ENCODE measurements at regions not wholly inside any gene's neighbourhood (a gene's known extent, or its start where the extent isn't known, plus 50 kb on each side); places are given as distances from the start of the nearest gene placed in this dataset.

GRCh38 chr13:54287062-54287764 is 1258.6 kb downstream of the OLFM4 start:
- TF ChIP-seq CTCF (IDR thresholded peaks at IDR 0.05; ENCODE audit: extremely low read depth, low read depth, low read length): no peak
- Histone ChIP-seq H3K36me3 (ENCODE audit: insufficient read depth, low read length) (no peaks in the 10 kb centered on the region), H3K4me3 (ENCODE audit: insufficient read depth, low read length) (no peak overlapping the region), H3K27ac (ENCODE audit: low read depth, low read length) (no peak overlapping the region), H3K4me2 (ENCODE audit: insufficient read depth, low read length) (no peak overlapping the region), H2AFZ (ENCODE audit: low read length) (no peak overlapping the region), H3K4me1 (ENCODE audit: insufficient read depth, low read length) (no peaks in the 10 kb centered on the region), H3K79me2 (ENCODE audit: insufficient read depth, low read length) (no peaks in the 10 kb centered on the region), H3K27me3 (ENCODE audit: insufficient read depth, low read length) (no peaks in the 10 kb centered on the region), H3K9me3 (ENCODE audit: low read depth, low read length) (no peaks in the 10 kb centered on the region), H4K20me1 (ENCODE audit: insufficient read depth, low read length) (no peaks in the 10 kb centered on the region)
- DNase-seq (ENCODE audit: insufficient read length, low spot score, missing footprints): no peak

- TF ChIP-seq CTCF (IDR thresholded peaks at IDR 0.05; ENCODE audit: extremely low read depth, low read depth, low read length): no peak
- Histone ChIP-seq H4K20me1 (ENCODE audit: insufficient read depth, low read length) (no peaks in the 10 kb centered on the region), H3K9me3 (ENCODE audit: low read depth, low read length) (no peaks in the 10 kb centered on the region), H3K4me1 (ENCODE audit: insufficient read depth, low read length) (no peaks in the 10 kb centered on the region), H3K4me3 (ENCODE audit: insufficient read depth, low read length) (no peak overlapping the region), H3K79me2 (ENCODE audit: insufficient read depth, low read length) (no peaks in the 10 kb centered on the region), H3K4me2 (ENCODE audit: insufficient read depth, low read length) (no peak overlapping the region), H2AFZ (ENCODE audit: low read length) (no peak overlapping the region), H3K36me3 (ENCODE audit: insufficient read depth, low read length) (no peaks in the 10 kb centered on the region), H3K27ac (ENCODE audit: low read depth, low read length) (no peak overlapping the region), H3K27me3 (ENCODE audit: insufficient read depth, low read length) (no peaks in the 10 kb centered on the region)
- DNase-seq (ENCODE audit: insufficient read length, low spot score, missing footprints): no peak
Measured at GRCh38 chr13:54301085-54301484, 1272.5 kb downstream of the OLFM4 start.

GRCh38 chr13:54305377-54305776 is 1276.8 kb downstream of the OLFM4 start:
- Histone ChIP-seq H3K4me3 (ENCODE audit: insufficient read depth, low read length) (no peak overlapping the region), H3K79me2 (ENCODE audit: insufficient read depth, low read length) (no peaks in the 10 kb centered on the region), H3K36me3 (ENCODE audit: insufficient read depth, low read length) (no peaks in the 10 kb centered on the region), H3K27ac (ENCODE audit: low read depth, low read length) (no peak overlapping the region), H3K4me2 (ENCODE audit: insufficient read depth, low read length) (no peak overlapping the region), H2AFZ (ENCODE audit: low read length) (no peak overlapping the region), H3K27me3 (ENCODE audit: insufficient read depth, low read length) (no peaks in the 10 kb centered on the region), H4K20me1 (ENCODE audit: insufficient read depth, low read length) (no peaks in the 10 kb centered on the region), H3K9me3 (ENCODE audit: low read depth, low read length) (no peaks in the 10 kb centered on the region), H3K4me1 (ENCODE audit: insufficient read depth, low read length) (no peaks in the 10 kb centered on the region)
- TF ChIP-seq CTCF (IDR thresholded peaks at IDR 0.05; ENCODE audit: extremely low read depth, low read depth, low read length): no peak
- no peak for DNase-seq (ENCODE audit: insufficient read length, low spot score, missing footprints)

GRCh38 chr13:54312885-54313284 is 1284.3 kb downstream of the OLFM4 start:
- Histone ChIP-seq H4K20me1 (ENCODE audit: insufficient read depth, low read length) (no peaks in the 10 kb centered on the region), H3K27me3 (ENCODE audit: insufficient read depth, low read length) (no peaks in the 10 kb centered on the region), H2AFZ (ENCODE audit: low read length) (no peak overlapping the region), H3K4me2 (ENCODE audit: insufficient read depth, low read length) (no peak overlapping the region), H3K4me1 (ENCODE audit: insufficient read depth, low read length) (no peaks in the 10 kb centered on the region), H3K79me2 (ENCODE audit: insufficient read depth, low read length) (no peaks in the 10 kb centered on the region), H3K36me3 (ENCODE audit: insufficient read depth, low read length) (no peaks in the 10 kb centered on the region), H3K9me3 (ENCODE audit: low read depth, low read length) (no peaks in the 10 kb centered on the region), H3K4me3 (ENCODE audit: insufficient read depth, low read length) (no peak overlapping the region), H3K27ac (ENCODE audit: low read depth, low read length) (no peak overlapping the region)
- TF ChIP-seq CTCF (IDR thresholded peaks at IDR 0.05; ENCODE audit: extremely low read depth, low read depth, low read length): no peak
- no peak for DNase-seq (ENCODE audit: insufficient read length, low spot score, missing footprints)

Measured in osteoblast (primary cell).